Prostate gland (tissue), 2 donors: ENCODE measurements at regions not wholly inside any gene's neighbourhood (a gene's known extent, or its start where the extent isn't known, plus 50 kb on each side); places are given as distances from the start of the nearest gene placed in this dataset.

ENCODE experiments used
- POLR2A ChIP-seq: fragments of 450-650 bp; IDR thresholded peaks from one replicate; pipeline ENCODE4 v1.6.1; 2016; ENCODE audit warnings: antibody characterized with exemption, mild to moderate bottlenecking
- TF ChIP-seq, protein P1 (sequence below), 4 experiments: fragments of 200-600 bp in 2 of 4; fragments of 450-650 bp in 2 of 4; sonication (generic) in 2 of 4; IDR thresholded peaks; 1 replicate in 3 of 4; 2 replicates in 1 of 4; pipeline ENCODE4 v1.5.1; 2016 to 2019; ENCODE audit warnings: antibody characterized with exemption in 4 of 4, mild to moderate bottlenecking in 2 of 4, moderate library complexity in 2 of 4

- TF ChIP-seq, protein P1, sequence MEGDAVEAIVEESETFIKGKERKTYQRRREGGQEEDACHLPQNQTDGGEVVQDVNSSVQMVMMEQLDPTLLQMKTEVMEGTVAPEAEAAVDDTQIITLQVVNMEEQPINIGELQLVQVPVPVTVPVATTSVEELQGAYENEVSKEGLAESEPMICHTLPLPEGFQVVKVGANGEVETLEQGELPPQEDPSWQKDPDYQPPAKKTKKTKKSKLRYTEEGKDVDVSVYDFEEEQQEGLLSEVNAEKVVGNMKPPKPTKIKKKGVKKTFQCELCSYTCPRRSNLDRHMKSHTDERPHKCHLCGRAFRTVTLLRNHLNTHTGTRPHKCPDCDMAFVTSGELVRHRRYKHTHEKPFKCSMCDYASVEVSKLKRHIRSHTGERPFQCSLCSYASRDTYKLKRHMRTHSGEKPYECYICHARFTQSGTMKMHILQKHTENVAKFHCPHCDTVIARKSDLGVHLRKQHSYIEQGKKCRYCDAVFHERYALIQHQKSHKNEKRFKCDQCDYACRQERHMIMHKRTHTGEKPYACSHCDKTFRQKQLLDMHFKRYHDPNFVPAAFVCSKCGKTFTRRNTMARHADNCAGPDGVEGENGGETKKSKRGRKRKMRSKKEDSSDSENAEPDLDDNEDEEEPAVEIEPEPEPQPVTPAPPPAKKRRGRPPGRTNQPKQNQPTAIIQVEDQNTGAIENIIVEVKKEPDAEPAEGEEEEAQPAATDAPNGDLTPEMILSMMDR (IDR thresholded peaks at IDR 0.05), result no peak
- TF ChIP-seq POLR2A, result no peak
Observed at GRCh38 chr4:155434904-155435303, 58.1 kb upstream of the MAP9 start.
